ENCODE measurements at regions not wholly inside any gene's neighbourhood (a gene's known extent, or its start where the extent isn't known, plus 50 kb on each side); places are given as distances from the start of the nearest gene placed in this dataset.

DNA sequence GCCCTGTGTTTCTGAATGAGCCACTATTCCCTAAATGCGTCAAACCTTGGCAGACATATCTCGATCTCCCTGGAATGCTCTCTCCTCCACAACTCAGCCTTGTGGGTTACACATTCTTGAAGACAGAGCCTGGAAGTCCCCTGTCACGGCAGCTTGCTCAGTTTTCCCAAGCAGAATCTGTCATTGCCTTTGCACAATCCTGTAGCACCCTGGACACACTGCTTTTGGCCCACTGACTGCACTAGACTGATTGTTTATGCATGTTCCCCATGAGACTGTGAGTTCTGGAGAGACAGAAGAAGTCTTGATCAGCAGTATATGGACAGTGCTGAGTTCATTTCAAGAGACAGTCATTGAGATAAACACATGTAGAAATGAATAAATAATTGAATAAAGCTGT, 406.7 kb downstream of the CD83 start:
- no peak for DNase-seq
- Mint-ChIP-seq H3K9me3 (ENCODE audit: unreplicated experiment) (peaks cover 1% of the 10 kb centered on the region), H3K36me3 (ENCODE audit: unreplicated experiment) (peaks cover 10% of the 10 kb centered on the region), H3K4me1 (ENCODE audit: low read depth, unreplicated experiment) (peaks cover 10% of the 10 kb centered on the region), H3K27me3 (ENCODE audit: unreplicated experiment) (peaks cover 5% of the 10 kb centered on the region), H3K27ac (ENCODE audit: unreplicated experiment) (no peak overlapping the region), H3K4me3 (ENCODE audit: unreplicated experiment) (no peak overlapping the region)
- TF ChIP-seq, protein P1, sequence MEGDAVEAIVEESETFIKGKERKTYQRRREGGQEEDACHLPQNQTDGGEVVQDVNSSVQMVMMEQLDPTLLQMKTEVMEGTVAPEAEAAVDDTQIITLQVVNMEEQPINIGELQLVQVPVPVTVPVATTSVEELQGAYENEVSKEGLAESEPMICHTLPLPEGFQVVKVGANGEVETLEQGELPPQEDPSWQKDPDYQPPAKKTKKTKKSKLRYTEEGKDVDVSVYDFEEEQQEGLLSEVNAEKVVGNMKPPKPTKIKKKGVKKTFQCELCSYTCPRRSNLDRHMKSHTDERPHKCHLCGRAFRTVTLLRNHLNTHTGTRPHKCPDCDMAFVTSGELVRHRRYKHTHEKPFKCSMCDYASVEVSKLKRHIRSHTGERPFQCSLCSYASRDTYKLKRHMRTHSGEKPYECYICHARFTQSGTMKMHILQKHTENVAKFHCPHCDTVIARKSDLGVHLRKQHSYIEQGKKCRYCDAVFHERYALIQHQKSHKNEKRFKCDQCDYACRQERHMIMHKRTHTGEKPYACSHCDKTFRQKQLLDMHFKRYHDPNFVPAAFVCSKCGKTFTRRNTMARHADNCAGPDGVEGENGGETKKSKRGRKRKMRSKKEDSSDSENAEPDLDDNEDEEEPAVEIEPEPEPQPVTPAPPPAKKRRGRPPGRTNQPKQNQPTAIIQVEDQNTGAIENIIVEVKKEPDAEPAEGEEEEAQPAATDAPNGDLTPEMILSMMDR (IDR thresholded peaks at IDR 0.05; ENCODE audit: partially characterized antibody, unreplicated experiment), result no peak

DNA sequence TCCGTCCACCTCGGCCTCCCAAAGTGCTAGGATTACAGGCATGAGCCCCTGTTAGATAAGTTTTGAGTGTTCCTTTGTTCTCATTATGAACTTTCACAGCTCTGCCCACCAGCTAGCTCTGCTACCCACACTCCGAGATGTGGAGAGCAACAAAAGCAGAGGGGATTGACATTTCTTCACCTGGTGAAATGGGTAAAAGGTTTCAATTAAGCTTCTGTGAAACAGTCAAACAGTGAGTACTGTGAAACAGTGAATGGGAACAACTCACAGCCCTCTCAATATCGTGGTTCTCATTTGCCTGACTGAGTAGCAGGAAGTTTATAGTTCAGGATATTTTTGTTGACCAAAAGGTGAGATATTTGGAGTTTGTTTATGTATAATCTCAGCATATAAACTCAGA, 412.8 kb downstream of the CD83 start:
- Mint-ChIP-seq H3K27me3 (ENCODE audit: unreplicated experiment) (peaks cover 2% of the 10 kb centered on the region), H3K36me3 (ENCODE audit: unreplicated experiment) (peaks cover 10% of the 10 kb centered on the region), H3K4me1 (ENCODE audit: low read depth, unreplicated experiment) (no peaks in the 10 kb centered on the region), H3K4me3 (ENCODE audit: unreplicated experiment) (no peak overlapping the region), H3K27ac (ENCODE audit: unreplicated experiment) (no peak overlapping the region), H3K9me3 (ENCODE audit: unreplicated experiment) (peaks cover 5% of the 10 kb centered on the region)
- DNase-seq, result no peak
- TF ChIP-seq, protein P1 (IDR thresholded peaks at IDR 0.05; ENCODE audit: partially characterized antibody, unreplicated experiment), result no peak

DNA sequence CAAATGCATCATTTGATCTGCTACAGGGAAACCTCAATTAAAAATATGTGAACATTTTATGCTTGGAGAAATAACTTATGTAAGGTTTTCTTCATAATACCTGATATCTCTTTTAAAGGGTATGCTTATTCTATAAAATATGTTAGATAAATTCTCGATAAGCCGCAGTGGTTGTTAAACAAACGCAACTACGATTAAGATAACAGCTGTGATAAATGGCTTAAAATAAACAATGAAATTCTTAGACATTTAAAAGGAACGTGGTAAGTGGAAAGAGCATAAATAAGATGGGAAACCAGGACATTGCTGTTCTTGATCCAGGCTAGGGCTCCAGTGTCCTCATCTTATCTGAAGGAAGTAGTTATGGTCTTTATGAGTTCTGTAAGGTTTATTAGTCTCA, 415.9 kb downstream of the CD83 start:
- H3K27ac Mint-ChIP-seq (ENCODE audit: unreplicated experiment), result no peak overlapping the region
- peaks cover 5% of the 10 kb centered on the region for H3K9me3 Mint-ChIP-seq (ENCODE audit: unreplicated experiment)
- DNase-seq, result no peak
- TF ChIP-seq, protein P1 (IDR thresholded peaks at IDR 0.05; ENCODE audit: partially characterized antibody, unreplicated experiment), result no peak
- no peak overlapping the region for H3K4me3 Mint-ChIP-seq (ENCODE audit: unreplicated experiment)
- H3K36me3 Mint-ChIP-seq (ENCODE audit: unreplicated experiment), result no peaks in the 10 kb centered on the region
- no peaks in the 10 kb centered on the region for H3K4me1 Mint-ChIP-seq (ENCODE audit: low read depth, unreplicated experiment)
- H3K27me3 Mint-ChIP-seq (ENCODE audit: unreplicated experiment), result peaks cover 2% of the 10 kb centered on the region

DNA sequence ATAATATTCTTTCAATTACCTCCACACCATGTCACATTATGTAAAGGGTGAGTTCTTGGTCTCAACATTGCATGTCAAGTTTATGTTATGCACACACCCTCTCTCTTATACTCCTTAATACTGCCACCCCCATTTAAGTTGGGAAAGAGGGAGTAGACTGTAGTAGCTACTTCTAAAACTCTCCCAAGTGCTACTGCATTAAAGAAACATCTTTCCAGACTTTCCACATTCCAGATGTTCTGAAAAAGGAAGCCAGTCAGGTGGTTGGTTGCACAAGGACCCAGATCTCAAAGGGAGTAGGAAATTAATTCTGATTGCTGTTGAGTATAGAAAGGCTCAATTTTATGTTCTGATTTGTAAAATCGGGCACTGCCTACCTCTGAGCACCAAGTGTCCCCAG, 419.5 kb downstream of the CD83 start:
- DNase-seq, result no peak
- peaks cover 3% of the 10 kb centered on the region for H3K27me3 Mint-ChIP-seq (ENCODE audit: unreplicated experiment)
- TF ChIP-seq, protein P1 (IDR thresholded peaks at IDR 0.05; ENCODE audit: partially characterized antibody, unreplicated experiment), result no peak
- no peaks in the 10 kb centered on the region for H3K36me3 Mint-ChIP-seq (ENCODE audit: unreplicated experiment)
- H3K4me1 Mint-ChIP-seq (ENCODE audit: low read depth, unreplicated experiment), result peaks cover 22% of the 10 kb centered on the region
- no peak overlapping the region for H3K4me3 Mint-ChIP-seq (ENCODE audit: unreplicated experiment)
- H3K27ac Mint-ChIP-seq (ENCODE audit: unreplicated experiment), result no peak overlapping the region
- H3K9me3 Mint-ChIP-seq (ENCODE audit: unreplicated experiment), result peaks cover 8% of the 10 kb centered on the region

DNA sequence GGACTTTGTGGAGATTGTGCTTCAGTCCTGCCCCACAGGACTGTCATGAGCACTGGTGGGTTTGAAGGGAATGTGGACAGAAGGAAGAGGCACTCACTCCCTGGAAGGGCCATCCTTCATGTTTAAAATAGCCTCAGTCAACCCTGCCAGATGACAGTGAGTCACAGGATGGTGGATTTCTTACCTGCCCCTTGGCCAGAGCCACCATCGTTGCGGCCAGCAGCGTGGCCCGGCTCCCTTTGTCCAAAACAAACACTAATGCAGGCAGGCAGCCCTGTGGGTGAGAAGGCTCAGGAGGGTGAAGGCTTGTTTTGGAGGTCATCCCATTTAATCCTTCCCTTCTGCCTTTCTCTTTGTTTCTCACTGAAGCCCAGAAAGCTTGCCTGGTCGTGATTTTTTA, 422.7 kb downstream of the CD83 start:
- no peak for DNase-seq

More for the DNA sequence above, 422.7 kb downstream of the CD83 start:
- Mint-ChIP-seq H3K9me3 (ENCODE audit: unreplicated experiment) (peaks cover 7% of the 10 kb centered on the region), H3K4me3 (ENCODE audit: unreplicated experiment) (no peak overlapping the region), H3K27me3 (ENCODE audit: unreplicated experiment) (peaks cover 9% of the 10 kb centered on the region), H3K36me3 (ENCODE audit: unreplicated experiment) (no peaks in the 10 kb centered on the region), H3K4me1 (ENCODE audit: low read depth, unreplicated experiment) (peaks cover 42% of the 10 kb centered on the region), H3K27ac (ENCODE audit: unreplicated experiment) (peak overlapping the region; percentile 86)
- TF ChIP-seq, protein P1 (IDR thresholded peaks at IDR 0.05; ENCODE audit: partially characterized antibody, unreplicated experiment), result no peak

Data from glutamatergic neuron (in vitro differentiated cells).